Nephron progenitor cell (in vitro differentiated cells): ENCODE measurements at regions not wholly inside any gene's neighbourhood (a gene's known extent, or its start where the extent isn't known, plus 50 kb on each side); places are given as distances from the start of the nearest gene placed in this dataset.

Experiments
- DNase-seq: peaks from one replicate; pipeline ENCODE4 v3.0.0; 2021
- H3K27ac Mint-ChIP-seq: 2 replicates; pipeline ENCODE4 v1.8.0; 2021; ENCODE audit warnings: mild to moderate bottlenecking, moderate library complexity, mixed read lengths
- H3K27me3 Mint-ChIP-seq: 2 replicates; pipeline ENCODE4 v1.8.0; 2021; ENCODE audit warnings: mild to moderate bottlenecking, low read depth, mixed read lengths; ENCODE audit not compliant: poor library complexity
- H3K36me3 Mint-ChIP-seq: 2 replicates; pipeline ENCODE4 v1.8.0; 2021; ENCODE audit warnings: low read depth, mixed read lengths
- H3K4me1 Mint-ChIP-seq: 2 replicates; pipeline ENCODE4 v1.8.0; 2021; ENCODE audit warnings: mixed read lengths
- H3K4me3 Mint-ChIP-seq: 2 replicates; pipeline ENCODE4 v1.8.0; 2021; ENCODE audit warnings: mild to moderate bottlenecking, moderate library complexity, mixed read lengths
- H3K9me3 Mint-ChIP-seq: 2 replicates; pipeline ENCODE4 v1.8.0; 2021; ENCODE audit warnings: mild to moderate bottlenecking, moderate library complexity, mixed read lengths
- CTCF ChIP-seq: fragments of 200-600 bp; sonication (generic); IDR thresholded peaks from 2 replicates; pipeline ENCODE4 v1.5.0; 2021; ENCODE audit warnings: antibody characterized with exemption

- H3K36me3 Mint-ChIP-seq, result peaks cover 5% of the 10 kb centered on the region
- no peaks in the 10 kb centered on the region for H3K27me3 Mint-ChIP-seq
- no peak overlapping the region for H3K4me3 Mint-ChIP-seq
- DNase-seq, result no peak
- peaks cover 29% of the 10 kb centered on the region for H3K9me3 Mint-ChIP-seq
- TF ChIP-seq CTCF, result no peak
- H3K27ac Mint-ChIP-seq, result no peak overlapping the region
- no peaks in the 10 kb centered on the region for H3K4me1 Mint-ChIP-seq
Measured at GRCh38 chr7:19482628-19483027, 226.2 kb downstream of the POLR1F start.

- Mint-ChIP-seq H3K36me3 (no peaks in the 10 kb centered on the region), H3K4me1 (no peaks in the 10 kb centered on the region), H3K9me3 (peaks cover 20% of the 10 kb centered on the region), H3K27ac (no peak overlapping the region), H3K4me3 (no peak overlapping the region), H3K27me3 (no peaks in the 10 kb centered on the region)
- no peak for TF ChIP-seq CTCF
- no peak for DNase-seq
Measured at GRCh38 chr7:19480383-19480782, 228.5 kb downstream of the POLR1F start.

- Mint-ChIP-seq H3K27ac (no peak overlapping the region), H3K27me3 (no peaks in the 10 kb centered on the region), H3K9me3 (no peaks in the 10 kb centered on the region), H3K4me1 (no peaks in the 10 kb centered on the region), H3K4me3 (no peak overlapping the region), H3K36me3 (no peaks in the 10 kb centered on the region)
- DNase-seq, result no peak
- no peak for TF ChIP-seq CTCF
Measured at GRCh38 chr7:19470031-19470430, 238.8 kb downstream of the POLR1F start.

GRCh38 chr7:19465861-19466260, 243.0 kb downstream of the POLR1F start:
- H3K27ac Mint-ChIP-seq, result no peak overlapping the region
- H3K27me3 Mint-ChIP-seq, result no peaks in the 10 kb centered on the region
- H3K4me3 Mint-ChIP-seq, result no peak overlapping the region
- no peak for TF ChIP-seq CTCF
- H3K9me3 Mint-ChIP-seq, result no peaks in the 10 kb centered on the region
- DNase-seq, result no peak
- H3K4me1 Mint-ChIP-seq, result no peaks in the 10 kb centered on the region
- no peaks in the 10 kb centered on the region for H3K36me3 Mint-ChIP-seq

- Mint-ChIP-seq H3K27me3 (no peaks in the 10 kb centered on the region), H3K9me3 (no peaks in the 10 kb centered on the region), H3K4me1 (no peaks in the 10 kb centered on the region), H3K27ac (no peak overlapping the region), H3K4me3 (no peak overlapping the region), H3K36me3 (no peaks in the 10 kb centered on the region)
- DNase-seq, result no peak
- TF ChIP-seq CTCF, result no peak
Measured at GRCh38 chr7:19464751-19465150, 244.1 kb downstream of the POLR1F start.

DNA sequence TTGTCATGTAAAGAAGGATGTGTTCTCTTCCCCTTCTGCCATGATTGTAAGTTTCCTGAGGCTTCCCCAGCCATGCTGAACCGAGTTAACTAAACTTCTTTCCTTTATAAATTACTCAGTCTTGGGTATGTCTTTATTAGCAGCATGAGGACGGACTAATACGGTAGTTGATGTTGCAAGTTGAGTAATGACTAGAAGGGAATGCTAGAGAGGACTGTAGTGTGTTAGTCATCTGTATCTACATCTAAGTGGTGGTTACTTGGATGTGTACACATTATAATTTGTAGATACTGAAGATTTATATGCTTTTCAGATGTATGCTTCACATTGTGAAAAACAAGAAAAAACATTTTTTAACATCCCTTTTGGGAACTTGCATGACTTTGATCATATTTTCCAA, 244.6 kb downstream of the POLR1F start:
- H3K27me3 Mint-ChIP-seq, result no peaks in the 10 kb centered on the region
- no peak for DNase-seq
- TF ChIP-seq CTCF, result no peak
- H3K4me1 Mint-ChIP-seq, result no peaks in the 10 kb centered on the region
- H3K36me3 Mint-ChIP-seq, result no peaks in the 10 kb centered on the region
- H3K27ac Mint-ChIP-seq, result no peak overlapping the region
- H3K4me3 Mint-ChIP-seq, result no peak overlapping the region
- no peaks in the 10 kb centered on the region for H3K9me3 Mint-ChIP-seq
